Non-pigmented ciliary epithelial cell (primary cell): ENCODE measurements at regions not wholly inside any gene's neighbourhood (a gene's known extent, or its start where the extent isn't known, plus 50 kb on each side); places are given as distances from the start of the nearest gene placed in this dataset.
"Not testable (repeated sequence)": the region's sequence is repeated elsewhere in the genome, so short reads cannot be mapped to it uniquely, and the experiment has no call there.

Source experiments
- DNase-seq: peaks from one replicate; pipeline ENCODE4 v3.0.0-alpha.2; 2010; ENCODE audit warnings: low read depth

DNA sequence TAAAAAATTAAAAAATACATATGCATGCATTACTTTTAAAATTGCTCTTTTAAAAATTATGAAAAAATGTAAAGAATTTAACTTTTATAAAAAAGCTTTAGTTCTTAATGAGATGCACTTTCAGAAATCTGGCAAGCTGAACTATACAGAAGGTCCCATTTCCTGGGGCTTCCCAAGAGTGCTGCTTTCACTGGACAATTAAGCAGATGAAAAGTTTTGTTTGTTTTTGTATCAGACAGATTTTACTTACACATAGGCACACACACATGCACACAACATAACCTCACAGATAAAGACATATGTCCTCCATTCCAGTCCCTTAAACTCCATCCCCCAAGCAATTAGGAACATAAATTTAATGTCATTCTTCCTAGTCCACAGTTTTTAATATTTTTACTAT, 402.3 kb upstream of the ASIC2 start:
- DNase-seq: no peak

DNA sequence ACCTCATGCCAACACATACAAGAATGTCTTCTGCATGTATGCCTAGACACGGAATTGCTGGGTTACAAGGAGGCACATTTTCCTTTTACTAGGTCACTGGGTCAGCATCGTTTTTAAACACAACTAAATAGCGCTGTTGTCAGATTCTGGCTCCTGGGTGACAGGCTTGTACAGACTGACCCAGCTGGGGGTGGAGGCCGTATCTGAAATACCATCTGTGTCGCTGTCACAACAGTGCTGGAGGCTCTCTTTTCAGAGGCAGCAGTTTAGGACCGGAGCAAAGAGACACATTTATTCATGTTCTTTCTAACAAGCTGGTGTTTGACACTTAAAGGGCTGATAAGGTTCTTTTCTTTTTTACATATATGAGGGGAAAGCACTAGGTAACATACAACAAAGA, 403.0 kb upstream of the ASIC2 start:
- no peak for DNase-seq

DNA sequence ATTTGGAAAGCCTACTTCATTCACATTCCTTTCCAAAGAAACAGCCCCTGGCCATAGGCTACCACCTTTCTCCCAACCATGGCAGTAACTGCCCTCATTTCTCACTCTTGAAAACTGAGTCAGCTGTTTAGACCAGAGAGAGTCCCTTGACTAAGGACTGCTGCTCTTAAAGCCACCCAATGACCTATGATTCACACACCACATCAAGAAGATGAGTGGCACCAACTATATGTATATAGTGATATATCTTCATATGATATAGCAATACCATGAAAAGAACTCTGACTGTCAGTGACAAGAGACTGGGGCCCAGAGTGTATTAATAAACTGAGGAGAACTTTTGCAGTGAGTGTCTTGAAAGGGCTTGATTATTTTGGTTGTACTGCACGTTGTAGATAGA, 404.5 kb upstream of the ASIC2 start:
- no peak for DNase-seq

DNA sequence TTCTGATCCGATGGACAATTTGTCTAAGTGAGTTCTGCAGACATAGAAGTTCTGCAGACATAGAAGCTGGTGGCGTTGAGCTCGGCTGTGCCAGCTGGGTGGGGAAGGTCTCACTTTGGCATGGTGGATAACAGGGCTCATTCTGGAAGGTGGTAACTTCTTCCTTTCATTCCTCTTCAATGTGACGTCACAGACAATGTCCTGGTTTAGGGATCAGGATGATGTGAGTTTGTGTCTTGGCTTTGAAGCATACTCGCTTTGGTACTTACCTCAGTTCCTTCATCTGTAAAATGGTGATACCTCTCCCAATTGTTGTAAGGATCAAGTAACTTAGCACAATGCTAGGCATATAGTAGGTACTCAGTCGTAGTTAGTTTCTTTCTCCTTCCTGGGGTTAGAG, 408.8 kb upstream of the ASIC2 start:
- no peak for DNase-seq

DNA sequence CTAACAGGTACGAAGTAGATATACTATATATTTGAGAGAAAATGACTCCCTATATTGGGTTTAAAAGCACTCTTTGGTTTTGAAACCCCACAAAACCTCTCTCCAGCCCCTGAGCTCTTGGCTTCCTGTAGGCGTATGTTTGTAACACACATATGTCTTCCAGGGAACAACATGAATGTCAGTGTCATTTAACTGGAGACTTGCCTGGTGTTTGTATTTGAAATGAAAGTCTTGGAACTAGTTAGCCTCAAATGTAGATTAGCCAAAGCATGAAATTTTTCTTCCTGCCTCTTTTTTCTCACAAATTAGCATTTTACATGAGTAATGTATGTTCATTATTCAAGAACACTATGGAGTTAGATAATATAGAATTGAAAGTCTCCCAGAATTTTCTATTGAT, 411.8 kb upstream of the ASIC2 start:
- DNase-seq: no peak

DNA sequence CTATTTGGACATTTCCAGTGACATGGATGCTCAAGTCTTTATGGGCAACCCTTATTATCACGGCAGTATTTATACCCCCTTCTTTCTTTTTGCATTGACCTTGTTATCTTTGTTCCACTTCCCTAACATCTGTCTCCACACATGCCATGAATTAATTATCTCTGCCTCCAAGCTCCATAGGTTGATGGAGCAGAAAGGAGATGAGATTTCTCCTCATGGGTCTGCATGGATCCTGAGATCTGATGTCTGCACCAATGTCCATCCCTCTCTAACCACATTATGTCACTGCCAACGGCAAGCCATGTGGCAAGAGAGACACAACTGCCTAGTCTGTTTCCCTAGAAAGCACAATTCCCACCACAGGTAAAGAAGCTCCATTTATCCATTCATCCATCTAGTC, 416.8 kb upstream of the ASIC2 start:
- no peak for DNase-seq

DNA sequence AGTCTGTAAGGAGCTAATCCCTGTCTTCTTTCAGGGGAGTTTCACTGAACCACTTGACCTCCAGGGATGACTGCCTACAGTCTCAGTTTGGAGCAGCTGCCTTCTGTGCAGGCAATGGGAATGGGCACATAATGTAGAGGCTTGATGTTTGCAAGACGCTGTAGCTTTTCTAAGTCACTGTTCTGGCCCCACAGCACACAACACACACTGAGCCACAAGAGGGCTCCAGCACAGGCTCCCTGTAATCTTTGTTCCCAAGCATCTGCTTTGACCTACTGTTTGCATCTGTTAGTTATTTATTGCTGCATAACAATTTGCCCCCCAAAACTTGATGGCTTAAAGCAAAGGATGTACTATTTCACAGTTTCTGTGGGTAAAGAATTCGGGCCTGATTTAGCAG, 419.0 kb upstream of the ASIC2 start:
- DNase-seq: no peak

DNA sequence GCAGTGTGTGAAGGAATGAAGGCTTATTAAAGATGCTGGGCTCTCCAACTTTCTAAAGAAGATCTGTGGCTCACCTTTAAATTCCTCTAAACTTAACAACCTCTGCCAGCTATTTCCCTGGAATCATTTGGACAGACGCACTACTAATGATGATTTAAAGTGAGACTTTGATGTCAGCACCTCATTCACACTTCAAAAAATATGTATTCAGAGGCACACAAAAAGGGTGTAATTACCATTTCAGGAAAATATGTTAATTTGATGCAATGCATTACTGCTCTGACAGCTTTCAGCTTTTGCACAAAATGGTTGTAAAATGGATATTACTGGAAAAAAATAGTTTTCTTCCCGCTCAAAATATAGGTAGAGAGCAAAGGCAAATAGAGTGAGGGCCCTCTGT, 423.9 kb upstream of the ASIC2 start:
- no peak for DNase-seq

DNA sequence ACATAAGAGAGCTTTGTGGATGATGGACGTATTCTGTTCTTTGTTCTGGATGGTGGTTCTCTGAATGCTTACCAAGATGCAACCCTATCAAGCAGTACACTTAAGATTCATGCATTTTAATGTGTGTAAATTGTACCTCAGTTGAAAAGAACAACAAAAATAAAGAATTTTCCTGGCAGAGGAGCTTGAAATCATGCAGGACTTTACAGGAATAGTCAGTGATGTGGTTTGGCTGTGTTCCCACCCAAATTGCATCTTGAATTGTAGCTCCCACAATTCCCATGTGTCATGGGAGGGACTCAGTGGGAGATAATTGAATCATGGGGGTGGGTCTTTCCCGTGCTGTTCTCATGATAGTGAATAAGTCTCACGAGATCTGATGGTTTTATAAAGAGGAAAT, 430.6 kb upstream of the ASIC2 start:
- DNase-seq: not testable (repeated sequence)

DNA sequence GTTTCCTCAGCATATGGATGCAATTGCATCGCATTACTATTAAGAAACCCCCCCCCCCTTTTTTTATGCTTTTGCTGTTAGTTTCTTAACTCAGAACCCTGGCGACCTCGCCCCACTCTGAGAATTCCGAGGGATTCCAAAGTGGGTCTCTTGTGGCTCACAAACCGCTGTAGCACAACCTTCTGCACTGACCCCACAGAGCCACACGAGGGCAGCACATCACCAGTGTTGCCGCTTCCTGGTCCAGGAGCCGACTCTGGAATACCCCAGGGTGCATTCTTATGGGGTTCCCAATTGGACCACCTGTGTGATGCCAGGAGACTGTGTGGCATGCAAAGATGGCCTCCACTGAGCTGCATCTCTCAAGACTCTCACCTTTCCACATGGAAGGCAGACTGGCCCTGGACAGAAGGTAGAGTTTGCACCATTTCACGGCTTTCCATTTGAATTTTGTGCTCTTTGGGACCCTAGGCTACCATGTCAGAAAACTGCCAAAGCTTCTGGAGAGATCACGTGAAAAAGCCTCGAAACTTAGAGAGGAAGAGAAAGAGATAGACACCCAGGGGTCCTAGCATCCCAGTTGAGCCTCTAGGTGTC, 432.7 kb upstream of the ASIC2 start:
- no peak for DNase-seq

DNA sequence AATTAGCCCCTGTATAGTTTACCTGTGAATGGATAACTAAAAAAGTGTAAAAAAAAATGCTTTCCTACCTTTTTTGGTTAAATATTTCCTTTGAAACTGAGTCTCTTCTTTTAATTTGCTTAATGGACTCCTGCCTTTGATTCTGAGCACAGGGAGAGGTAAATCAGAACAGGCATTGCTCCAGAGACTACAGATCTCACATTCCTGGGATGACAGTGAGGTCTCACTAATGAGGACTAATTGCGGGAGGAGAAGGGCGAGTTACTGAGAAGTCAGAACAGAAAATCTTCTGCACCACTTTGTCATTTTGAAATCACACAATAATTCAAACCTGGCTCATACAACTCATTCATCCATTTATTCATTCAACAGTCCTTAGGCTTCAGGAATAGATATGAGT, 437.0 kb upstream of the ASIC2 start:
- no peak for DNase-seq

DNA sequence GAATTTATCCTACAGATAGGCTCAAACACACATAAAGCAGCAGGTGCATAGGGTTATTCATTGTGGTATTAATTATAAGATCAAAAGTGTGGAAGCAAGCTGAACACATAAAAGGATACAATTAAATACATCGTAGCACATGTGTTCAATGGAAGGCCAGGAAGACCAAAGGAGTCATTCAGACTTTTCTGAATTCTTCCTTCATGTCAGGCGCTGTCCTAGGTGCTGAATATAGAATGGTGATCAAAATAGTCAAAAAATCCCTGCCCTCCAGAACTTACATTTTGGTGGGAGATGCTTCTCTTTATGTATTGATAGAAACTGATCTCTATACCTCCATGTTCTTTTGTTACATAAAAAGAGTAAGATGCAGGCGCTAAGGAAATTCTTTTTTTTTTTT, 439.0 kb upstream of the ASIC2 start:
- no peak for DNase-seq

DNA sequence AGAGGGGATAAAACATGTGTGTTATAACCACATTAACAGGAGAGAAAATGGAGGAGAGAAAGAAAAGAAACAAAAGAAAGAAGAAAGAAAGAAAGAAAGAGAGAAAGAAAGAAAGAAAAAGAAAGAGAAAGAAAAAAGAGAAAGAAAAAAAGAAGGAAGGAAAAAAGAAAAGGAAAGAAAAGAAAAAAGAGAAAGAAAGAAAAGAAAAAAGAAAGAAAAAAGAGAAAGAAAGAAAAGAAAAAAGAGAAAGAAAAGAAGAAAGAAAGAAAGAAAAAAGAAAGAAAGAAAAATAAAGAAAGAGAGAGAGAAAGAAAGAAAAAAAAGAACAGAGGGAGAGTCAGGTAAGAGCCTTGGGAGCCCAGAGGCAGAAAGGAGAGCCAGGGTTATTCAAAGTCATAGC, 446.6 kb upstream of the ASIC2 start:
- DNase-seq: no peak

DNA sequence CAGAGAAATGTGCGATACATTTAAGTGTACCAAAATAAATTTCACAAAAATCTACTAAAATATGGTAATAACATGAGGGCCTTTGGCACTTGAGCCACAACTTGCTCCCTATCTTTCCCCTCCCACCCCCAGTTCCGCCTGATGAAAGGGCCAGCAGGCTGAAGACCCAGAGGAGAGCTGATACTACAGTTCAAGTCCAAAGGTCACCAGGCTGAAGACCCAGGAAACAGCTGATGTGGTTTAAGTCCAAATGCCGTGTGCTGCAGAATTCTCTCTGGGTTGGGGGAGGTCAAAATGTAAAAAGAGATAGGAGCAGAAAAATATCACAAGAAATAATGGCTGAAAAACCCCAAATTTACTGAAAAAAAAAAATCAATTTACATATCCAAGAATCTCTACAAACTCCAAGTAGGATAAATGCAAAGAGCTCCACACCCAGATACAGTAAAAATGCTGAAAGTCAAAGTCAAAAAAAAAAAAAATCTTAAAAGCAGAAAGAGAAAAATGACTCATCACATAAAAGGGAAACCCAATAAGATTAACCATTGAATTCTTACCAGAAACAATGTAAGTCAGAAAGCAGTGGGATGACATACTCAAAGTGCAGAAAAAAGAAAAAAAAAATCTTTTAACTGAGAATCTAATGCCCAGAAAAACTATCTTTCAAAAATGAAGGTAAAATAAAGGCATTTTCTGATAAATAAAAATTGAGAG, 452.1 kb upstream of the ASIC2 start:
- no peak for DNase-seq

DNA sequence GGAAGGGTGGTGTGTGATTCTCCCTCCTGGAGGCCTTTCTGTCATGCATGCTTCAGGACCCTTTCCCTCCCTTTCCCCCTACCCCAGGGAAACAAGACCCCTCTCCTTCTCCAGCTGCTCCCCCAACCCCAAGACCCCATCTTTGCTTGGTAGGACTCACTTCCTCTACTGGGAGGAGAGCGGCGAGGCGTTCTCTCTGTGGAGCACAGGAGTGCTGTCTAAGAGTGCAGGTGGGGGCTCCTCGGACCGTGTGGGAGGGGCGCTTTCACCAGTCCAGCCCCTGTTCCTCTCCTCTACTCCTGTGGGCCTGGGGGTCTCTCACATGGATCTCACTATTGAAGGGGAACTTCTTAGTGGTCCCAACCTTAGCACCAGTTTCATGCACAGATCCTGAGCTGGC, 456.1 kb upstream of the ASIC2 start:
- no peak for DNase-seq

DNA sequence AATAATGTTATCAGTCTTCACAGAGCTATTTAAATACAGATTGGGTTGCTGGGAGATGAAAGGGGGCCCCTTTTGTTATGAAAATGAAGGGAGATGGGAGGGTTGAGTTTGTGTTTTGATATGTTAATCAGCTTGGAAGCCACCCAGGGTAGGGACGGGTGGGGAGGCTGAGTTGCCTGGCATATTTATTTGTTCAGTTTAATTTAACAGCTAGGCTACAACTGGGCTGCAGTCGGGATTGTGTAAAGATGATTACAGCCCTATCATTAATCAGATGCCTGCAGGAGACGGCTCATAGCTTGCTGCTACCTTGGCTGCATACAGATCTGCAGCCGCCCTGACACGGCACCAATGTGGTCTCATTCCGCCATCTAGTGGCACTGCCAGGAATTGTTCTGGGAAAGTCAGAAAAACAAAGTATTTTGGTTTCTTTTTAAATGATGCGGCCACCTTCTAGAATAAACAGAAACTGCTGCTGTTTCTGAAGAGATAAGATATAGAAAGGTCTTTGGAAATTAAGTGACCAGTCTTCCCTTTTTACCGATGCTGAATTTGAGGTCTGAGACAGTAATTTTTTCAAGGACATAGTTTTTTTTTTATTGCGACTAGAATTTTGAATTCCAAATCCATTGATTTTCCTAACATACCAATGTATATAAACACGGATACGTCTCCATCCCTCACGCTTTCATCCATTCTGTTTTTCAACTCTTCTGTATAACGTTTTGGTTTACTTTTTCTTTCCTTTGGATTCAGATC, 458.0 kb upstream of the ASIC2 start:
- peak; percentile 14 for DNase-seq

DNA sequence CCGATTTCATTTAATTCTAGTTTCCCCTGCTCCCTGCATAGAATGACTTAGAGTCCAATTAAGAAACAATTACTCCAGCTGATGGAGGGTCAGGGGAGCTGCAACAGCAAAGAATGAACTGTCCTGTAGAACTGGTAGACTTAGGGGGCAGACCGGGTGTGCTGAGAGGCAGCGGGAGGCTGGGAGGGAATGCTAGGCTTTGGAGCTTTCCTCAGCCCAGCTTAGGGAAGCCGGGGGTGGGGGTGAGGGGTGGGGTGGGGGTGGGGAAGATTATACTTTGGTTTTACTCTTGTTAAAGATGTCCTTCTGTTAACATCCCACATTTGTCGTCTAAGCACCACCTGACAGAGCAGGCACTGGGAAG, 458.6 kb upstream of the ASIC2 start:
- DNase-seq: no peak

DNA sequence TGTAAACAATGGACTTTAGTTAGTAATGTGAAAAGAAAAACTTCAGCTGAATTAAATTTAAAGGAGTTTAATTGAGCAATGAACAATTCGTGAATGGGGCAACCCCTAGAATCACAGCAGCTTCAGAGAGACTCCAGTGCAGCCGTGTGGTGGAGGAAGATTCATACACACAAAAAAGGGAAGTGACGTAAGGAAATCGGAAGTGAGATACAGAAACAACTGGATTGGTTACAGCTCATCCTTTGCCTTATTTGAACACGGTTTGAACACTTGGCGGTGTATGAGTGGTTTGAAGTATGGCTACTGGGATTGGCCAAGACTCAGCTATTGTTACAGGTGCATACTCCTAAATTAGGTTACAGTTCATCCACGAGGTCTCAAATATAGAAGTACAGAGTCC, 460.4 kb upstream of the ASIC2 start:
- DNase-seq: no peak

DNA sequence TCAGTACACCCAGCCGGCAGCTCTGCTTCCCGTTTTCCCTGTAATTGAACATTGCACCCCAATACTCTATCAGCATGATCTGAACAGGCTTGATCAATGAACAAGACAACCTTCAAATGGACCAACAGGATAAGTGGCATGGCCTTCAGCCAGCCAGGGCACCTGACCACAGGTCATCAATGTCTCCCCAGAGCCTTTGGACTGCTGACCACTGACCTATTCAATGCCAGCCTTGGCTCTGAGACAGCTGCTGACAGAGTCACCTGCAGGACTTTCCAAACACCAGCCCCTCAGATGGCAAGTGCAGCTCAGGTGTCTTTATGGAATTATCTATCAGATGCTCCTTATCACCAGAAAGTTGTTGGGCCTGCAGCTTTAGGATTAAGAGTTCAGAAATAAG, 462.9 kb upstream of the ASIC2 start:
- DNase-seq: no peak

DNA sequence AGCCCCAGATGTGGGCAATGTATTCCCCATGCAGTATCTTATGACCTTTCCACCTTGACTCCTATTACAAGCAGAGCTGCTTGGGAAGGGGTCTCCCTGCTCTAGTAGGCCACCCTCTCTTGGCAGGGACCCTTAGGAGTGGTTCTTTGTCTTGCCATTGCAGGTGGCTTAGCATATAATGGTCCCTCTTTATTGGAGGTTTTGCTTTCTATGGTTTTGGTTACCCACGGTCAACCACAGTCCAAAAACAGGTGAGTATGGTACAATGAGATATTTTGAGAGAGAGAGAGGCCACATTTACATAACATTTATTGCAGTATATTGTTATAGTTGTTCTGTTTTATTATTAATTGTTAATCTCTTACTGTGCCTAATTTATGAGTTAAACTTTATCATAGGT, 472.8 kb upstream of the ASIC2 start:
- DNase-seq: no peak

DNA sequence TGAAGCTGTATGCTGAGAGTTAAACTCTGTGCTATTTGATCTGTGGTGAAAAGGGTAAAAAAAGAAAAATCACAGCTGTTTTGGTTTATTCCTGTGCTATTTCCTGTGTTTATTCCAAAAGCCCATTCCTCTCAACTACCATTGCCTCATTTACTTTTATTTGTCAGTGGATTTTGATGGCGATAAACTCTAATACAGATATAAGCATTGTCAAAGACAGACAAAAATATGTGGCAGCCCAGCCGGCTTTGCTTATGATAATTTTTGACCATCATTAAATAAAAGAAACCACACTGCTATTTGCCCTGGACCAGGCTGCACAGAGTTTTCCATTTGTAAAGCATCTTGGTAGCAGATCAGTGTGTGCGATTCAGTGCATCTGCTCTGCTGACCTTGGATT, 473.6 kb upstream of the ASIC2 start:
- DNase-seq: no peak

DNA sequence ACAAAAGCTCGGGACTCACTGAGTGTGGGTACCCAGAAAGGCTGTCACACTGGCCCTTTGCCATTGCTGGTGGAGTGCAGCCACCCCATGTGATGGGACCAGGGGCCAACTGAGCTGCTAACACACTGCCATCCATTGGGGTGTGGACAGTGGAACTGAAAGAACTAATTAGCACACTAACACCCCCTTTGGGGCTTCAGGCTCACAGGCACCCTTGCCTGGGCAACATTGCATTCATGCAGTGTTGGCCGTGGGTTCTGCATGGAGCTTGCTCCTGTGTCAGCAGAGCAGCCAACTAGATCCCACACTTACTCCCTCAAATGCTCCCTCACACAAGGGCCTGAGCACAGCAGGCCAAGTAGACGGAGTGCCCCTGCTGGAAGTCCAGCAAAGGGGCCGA, 476.0 kb upstream of the ASIC2 start:
- DNase-seq: no peak

DNA sequence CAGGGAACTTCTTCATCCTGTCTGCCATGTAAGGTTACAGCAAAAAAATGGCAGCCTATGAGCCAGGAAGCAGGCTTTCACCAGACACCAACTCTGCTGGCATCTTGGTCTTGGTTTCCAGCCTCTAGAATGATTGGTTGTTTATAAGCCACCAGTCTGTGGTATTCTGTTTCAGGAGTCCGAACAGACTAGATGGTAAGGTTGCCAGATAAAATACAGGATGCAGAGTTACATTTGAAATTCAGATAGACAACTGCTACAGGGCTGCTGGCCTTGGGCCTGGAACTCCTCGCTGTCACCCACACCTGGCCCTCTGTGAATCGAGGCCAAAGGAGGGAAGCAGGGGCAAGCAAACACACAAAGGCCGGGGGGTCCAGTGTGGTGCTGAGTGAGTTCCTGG, 478.8 kb upstream of the CCL2 start:
- DNase-seq: no peak

DNA sequence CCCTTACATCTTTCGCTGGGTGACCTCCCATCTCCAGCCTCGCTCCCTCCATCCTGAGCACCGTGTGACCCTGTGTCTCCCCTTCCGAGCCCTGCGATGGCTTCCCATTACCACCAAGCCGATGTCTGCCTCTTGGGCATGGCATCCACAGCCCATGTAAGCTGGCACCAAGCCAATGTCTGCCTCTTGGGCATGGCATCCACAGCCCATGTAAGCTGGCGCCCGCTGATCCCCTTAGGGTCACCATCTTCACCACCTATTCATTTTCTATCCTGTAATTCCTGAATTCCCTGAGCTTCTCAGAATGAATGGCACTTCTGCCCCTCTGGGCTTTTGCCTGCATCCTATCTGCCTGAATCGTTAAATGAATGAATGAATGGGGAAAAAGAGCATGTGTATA, 478.2 kb upstream of the CCL2 start:
- no peak for DNase-seq
